OCI-LY3 (cell line): ENCODE measurements at regions not wholly inside any gene's neighbourhood (a gene's known extent, or its start where the extent isn't known, plus 50 kb on each side); places are given as distances from the start of the nearest gene placed in this dataset.
"Not testable (repeated sequence)": the region's sequence is repeated elsewhere in the genome, so short reads cannot be mapped to it uniquely, and the experiment has no call there.

Source experiments
- H2AFZ ChIP-seq: fragments of 200-600, 300-600 bp; shearing (Covaris generic); 2 replicates; pipeline ENCODE4 v1.6.0; 2014; ENCODE audit warnings: antibody characterized with exemption, low read depth, low read length
- H3K27ac ChIP-seq: fragments of 200-600, 300-600 bp; sonication (generic); 2 replicates; pipeline ENCODE4 v1.5.1; 2014; ENCODE audit warnings: mild to moderate bottlenecking, low read length, moderate library complexity, mixed read lengths
- H3K27me3 ChIP-seq: fragments of 200-600, 300-600 bp; sonication (generic); 2 replicates; pipeline ENCODE4 v1.6.1; 2014; ENCODE audit warnings: low read depth, low read length, mixed read lengths
- H3K36me3 ChIP-seq: fragments of 200-600, 300-600 bp; sonication (generic); replicated peaks from 2 replicates; pipeline ENCODE3; 2014; ENCODE audit warnings: low read depth, low read length, mixed read lengths
- H3K4me1 ChIP-seq: fragments of 300-600, 200-600 bp; sonication (generic); 2 replicates; pipeline ENCODE4 v1.6.1; 2014; ENCODE audit warnings: low read length, mixed read lengths
- H3K4me2 ChIP-seq: fragments of 200-600, 300-600 bp; sonication (generic); 2 replicates; pipeline ENCODE4 v1.6.1; 2014; ENCODE audit warnings: low read length, mixed read lengths
- H3K4me3 ChIP-seq: fragments of 300-600, 200-600 bp; sonication (generic); 2 replicates; pipeline ENCODE4 v1.5.1; 2014; ENCODE audit warnings: antibody characterized with exemption, mild to moderate bottlenecking, low read length, moderate library complexity
- H3K79me2 ChIP-seq: fragments of 300-600, 200-600 bp; shearing (Covaris generic); 2 replicates; pipeline ENCODE4 v1.6.1; 2014; ENCODE audit warnings: mild to moderate bottlenecking, low read length, mixed read lengths
- H3K9ac ChIP-seq: fragments of 300-600, 200-600 bp; shearing (Covaris generic); 2 replicates; pipeline ENCODE4 v1.6.0; 2014; ENCODE audit warnings: mild to moderate bottlenecking, low read length, moderate library complexity
- H3K9me3 ChIP-seq: fragments of 200-600, 300-600 bp; shearing (Covaris generic); 2 replicates; pipeline ENCODE4 v1.6.1; 2014; ENCODE audit warnings: low read length, mixed read lengths; ENCODE audit not compliant: insufficient read depth
- H4K20me1 ChIP-seq: fragments of 200-600, 300-600 bp; sonication (generic); 2 replicates; pipeline ENCODE4 v1.6.1; 2016; ENCODE audit warnings: low read length, mixed read lengths; ENCODE audit not compliant: insufficient read depth
- EZH2phosphoT487 ChIP-seq: fragments of 200-600 bp; shearing (Covaris generic); IDR thresholded peaks from 2 replicates; pipeline ENCODE4 v1.6.1; 2018; ENCODE audit warnings: antibody characterized with exemption, mixed run types, low read depth
- TF ChIP-seq, protein P1 (sequence below): fragments of 200-600, 300-600 bp; sonication (generic); IDR thresholded peaks from 2 replicates; pipeline ENCODE4 v1.5.1; 2014; ENCODE audit warnings: antibody characterized with exemption, low read length, low read depth

DNA sequence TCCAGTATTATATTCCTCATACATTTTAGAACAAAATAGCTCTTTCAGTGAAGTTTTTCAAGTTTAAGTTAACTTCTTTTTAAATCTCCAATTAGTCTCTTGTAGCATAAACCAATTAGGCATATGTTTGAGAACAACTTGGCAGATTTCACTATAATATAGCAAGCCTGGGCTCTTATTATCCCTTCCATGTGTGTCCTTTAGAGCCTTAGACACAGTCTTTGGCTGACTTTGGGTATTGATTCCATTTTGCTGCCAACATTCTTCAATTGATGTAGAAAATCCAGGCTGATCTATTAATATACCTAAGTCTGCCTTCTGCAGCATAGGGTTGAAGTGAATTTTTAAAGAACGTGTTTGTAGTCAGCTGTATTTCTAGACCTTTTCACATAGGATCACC, 179.1 kb upstream of the RPRM start:
- Histone ChIP-seq H3K27me3 (no peaks in the 10 kb centered on the region), H3K9ac (no peak overlapping the region), H4K20me1 (no peaks in the 10 kb centered on the region), H3K9me3 (no peaks in the 10 kb centered on the region), H3K27ac (no peak overlapping the region), H3K4me1 (no peaks in the 10 kb centered on the region), H3K4me3 (no peak overlapping the region), H3K4me2 (no peak overlapping the region), H3K36me3 (no peaks in the 10 kb centered on the region), H3K79me2 (no peaks in the 10 kb centered on the region), H2AFZ (no peak overlapping the region)
- TF ChIP-seq, protein P1, sequence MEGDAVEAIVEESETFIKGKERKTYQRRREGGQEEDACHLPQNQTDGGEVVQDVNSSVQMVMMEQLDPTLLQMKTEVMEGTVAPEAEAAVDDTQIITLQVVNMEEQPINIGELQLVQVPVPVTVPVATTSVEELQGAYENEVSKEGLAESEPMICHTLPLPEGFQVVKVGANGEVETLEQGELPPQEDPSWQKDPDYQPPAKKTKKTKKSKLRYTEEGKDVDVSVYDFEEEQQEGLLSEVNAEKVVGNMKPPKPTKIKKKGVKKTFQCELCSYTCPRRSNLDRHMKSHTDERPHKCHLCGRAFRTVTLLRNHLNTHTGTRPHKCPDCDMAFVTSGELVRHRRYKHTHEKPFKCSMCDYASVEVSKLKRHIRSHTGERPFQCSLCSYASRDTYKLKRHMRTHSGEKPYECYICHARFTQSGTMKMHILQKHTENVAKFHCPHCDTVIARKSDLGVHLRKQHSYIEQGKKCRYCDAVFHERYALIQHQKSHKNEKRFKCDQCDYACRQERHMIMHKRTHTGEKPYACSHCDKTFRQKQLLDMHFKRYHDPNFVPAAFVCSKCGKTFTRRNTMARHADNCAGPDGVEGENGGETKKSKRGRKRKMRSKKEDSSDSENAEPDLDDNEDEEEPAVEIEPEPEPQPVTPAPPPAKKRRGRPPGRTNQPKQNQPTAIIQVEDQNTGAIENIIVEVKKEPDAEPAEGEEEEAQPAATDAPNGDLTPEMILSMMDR = no peak
- TF ChIP-seq EZH2phosphoT487 = no peak

DNA sequence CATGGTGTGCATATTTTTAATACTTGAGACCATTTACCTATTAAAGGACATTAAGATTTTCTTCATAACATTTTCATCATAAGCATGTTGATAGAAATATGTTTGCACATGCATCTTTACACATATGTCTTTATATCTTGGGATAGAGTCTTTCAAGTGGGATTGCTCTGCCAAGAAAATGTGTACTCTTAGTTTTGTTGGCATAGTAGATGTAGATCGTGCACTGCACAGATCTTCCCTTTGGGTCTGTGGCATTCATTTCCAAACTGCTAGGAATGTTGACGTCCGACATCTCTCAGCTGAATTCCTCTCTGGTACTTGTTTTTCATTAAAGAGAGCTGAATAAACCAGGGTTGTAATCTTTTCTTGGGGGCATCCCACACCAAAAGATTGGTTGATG, 183.2 kb upstream of the RPRM start:
- TF ChIP-seq EZH2phosphoT487 = no peak
- TF ChIP-seq, protein P1 = no peak
- Histone ChIP-seq H3K79me2 (no peaks in the 10 kb centered on the region), H3K9me3 (no peaks in the 10 kb centered on the region), H3K4me2 (no peak overlapping the region), H4K20me1 (no peaks in the 10 kb centered on the region), H3K9ac (no peak overlapping the region), H3K4me1 (no peaks in the 10 kb centered on the region), H3K36me3 (no peaks in the 10 kb centered on the region), H3K4me3 (no peak overlapping the region), H3K27ac (no peak overlapping the region), H3K27me3 (no peaks in the 10 kb centered on the region), H2AFZ (no peak overlapping the region)

DNA sequence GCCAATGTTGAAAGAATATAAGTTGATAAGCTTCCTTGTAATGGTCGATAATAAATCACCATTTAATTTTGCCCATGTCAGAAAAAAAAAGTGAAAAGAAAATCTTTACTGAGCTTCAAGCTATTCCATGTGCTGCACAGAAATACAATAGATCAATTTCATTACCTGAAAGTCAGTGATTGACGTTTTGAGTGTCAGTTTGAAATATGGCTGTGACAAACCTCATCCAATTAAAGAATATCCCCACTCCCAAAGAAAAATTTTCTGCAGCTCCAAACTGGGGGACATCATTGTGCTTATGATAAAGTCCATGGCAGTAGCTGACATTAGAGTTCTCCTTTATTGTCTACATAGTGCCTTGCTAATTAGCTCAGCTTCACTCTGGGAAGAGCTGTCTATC, 184.8 kb upstream of the RPRM start:
- no peak overlapping the region for H3K4me3 ChIP-seq
- H3K4me1 ChIP-seq = no peaks in the 10 kb centered on the region
- no peak overlapping the region for H2AFZ ChIP-seq
- no peaks in the 10 kb centered on the region for H4K20me1 ChIP-seq
- H3K36me3 ChIP-seq = no peaks in the 10 kb centered on the region
- H3K27me3 ChIP-seq = no peaks in the 10 kb centered on the region
- H3K9me3 ChIP-seq = no peaks in the 10 kb centered on the region
- H3K79me2 ChIP-seq = no peaks in the 10 kb centered on the region
- no peak overlapping the region for H3K4me2 ChIP-seq
- no peak for TF ChIP-seq EZH2phosphoT487
- TF ChIP-seq, protein P1 = no peak
- H3K27ac ChIP-seq = no peak overlapping the region
- no peak overlapping the region for H3K9ac ChIP-seq

DNA sequence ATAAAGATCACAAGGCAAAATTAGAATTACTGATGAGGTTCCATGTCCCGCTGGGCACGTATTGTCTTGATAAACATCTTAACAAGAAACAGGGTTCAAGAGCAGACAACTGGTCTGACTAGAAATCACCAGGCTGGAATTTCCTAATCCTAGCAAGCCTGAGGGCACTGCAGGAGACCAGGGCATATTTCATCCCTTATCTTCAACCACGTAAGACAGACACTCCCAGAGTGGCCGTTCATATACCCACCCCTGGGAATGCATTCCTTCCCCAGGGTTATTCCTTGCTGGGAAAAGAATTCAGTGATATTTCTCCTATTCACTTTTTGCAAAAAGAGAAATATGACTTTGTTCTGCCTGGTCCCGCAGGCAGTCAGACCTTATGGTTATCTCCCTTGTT, 185.4 kb upstream of the RPRM start:
- not testable (repeated sequence) for H3K9ac ChIP-seq, H4K20me1 ChIP-seq, H3K4me2 ChIP-seq, H2AFZ ChIP-seq, H3K27me3 ChIP-seq, H3K4me3 ChIP-seq, H3K4me1 ChIP-seq, H3K79me2 ChIP-seq, H3K27ac ChIP-seq, H3K9me3 ChIP-seq, H3K36me3 ChIP-seq

DNA sequence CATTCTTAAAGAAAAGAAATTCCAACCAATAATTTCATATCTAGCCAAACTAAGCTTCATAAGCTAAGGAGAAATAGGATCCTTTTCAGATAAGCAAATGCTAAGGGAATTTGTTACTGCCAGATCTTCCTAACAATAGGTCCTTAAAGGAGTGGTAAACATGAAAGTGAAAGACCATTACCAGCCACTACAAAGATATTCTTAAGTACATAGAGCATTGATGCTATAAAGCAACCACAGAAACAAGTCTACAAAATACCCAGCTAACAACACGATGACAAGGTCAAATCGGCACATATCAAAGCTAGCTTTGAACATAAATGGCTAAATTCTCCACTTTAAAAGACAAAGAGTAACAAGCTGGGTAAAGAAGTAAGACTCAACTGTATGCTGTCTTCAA, 188.9 kb upstream of the RPRM start:
- H3K4me1 ChIP-seq = no peaks in the 10 kb centered on the region
- TF ChIP-seq EZH2phosphoT487 = no peak
- TF ChIP-seq, protein P1 = no peak
- no peak overlapping the region for H2AFZ ChIP-seq
- H3K4me3 ChIP-seq = no peak overlapping the region
- H3K4me2 ChIP-seq = no peak overlapping the region
- no peaks in the 10 kb centered on the region for H4K20me1 ChIP-seq
- no peak overlapping the region for H3K9ac ChIP-seq
- no peaks in the 10 kb centered on the region for H3K27me3 ChIP-seq
- H3K27ac ChIP-seq = no peak overlapping the region
- H3K9me3 ChIP-seq = no peaks in the 10 kb centered on the region
- H3K79me2 ChIP-seq = no peaks in the 10 kb centered on the region
- no peaks in the 10 kb centered on the region for H3K36me3 ChIP-seq
